ENCODE measurements at regions not wholly inside any gene's neighbourhood (a gene's known extent, or its start where the extent isn't known, plus 50 kb on each side); places are given as distances from the start of the nearest gene placed in this dataset.

GRCh38 chr5:171667341-171668096, 118.1 kb upstream of the SMIM23 start:
- H2AFZ ChIP-seq (ENCODE audit: low read depth, low read length): no peak overlapping the region
- no peaks in the 10 kb centered on the region for H3K36me3 ChIP-seq (replicated peaks; ENCODE audit: low read depth, low read length)
- H3K9ac ChIP-seq (ENCODE audit: low read length): no peak overlapping the region
- no peak overlapping the region for H3K4me2 ChIP-seq (ENCODE audit: low read length)
- no peaks in the 10 kb centered on the region for H4K20me1 ChIP-seq (ENCODE audit: insufficient read depth, low read length)
- TF ChIP-seq EZH2phosphoT487 (IDR thresholded peaks at IDR 0.05; ENCODE audit: low read depth) (no peak), CTCF (IDR thresholded peaks at IDR 0.05; ENCODE audit: low read depth, low read length) (no peak)
- H3K27me3 ChIP-seq (ENCODE audit: low read depth, low read length): peaks cover 24% of the 10 kb centered on the region
- no peaks in the 10 kb centered on the region for H3K9me3 ChIP-seq (ENCODE audit: insufficient read depth, low read length)
- no peak overlapping the region for H3K27ac ChIP-seq (ENCODE audit: low read length)
- H3K4me1 ChIP-seq (ENCODE audit: low read length): no peaks in the 10 kb centered on the region
- no peaks in the 10 kb centered on the region for H3K79me2 ChIP-seq (ENCODE audit: low read length)
- H3K4me3 ChIP-seq (ENCODE audit: low read length): no peak overlapping the region

GRCh38 chr5:171668097-171668412, 117.6 kb upstream of the SMIM23 start:
- no peak overlapping the region for H3K4me3 ChIP-seq (ENCODE audit: low read length)
- H3K9ac ChIP-seq (ENCODE audit: low read length): no peak overlapping the region
- H3K4me1 ChIP-seq (ENCODE audit: low read length): no peaks in the 10 kb centered on the region
- no peak for TF ChIP-seq EZH2phosphoT487 (IDR thresholded peaks at IDR 0.05; ENCODE audit: low read depth)
- no peak for TF ChIP-seq CTCF (IDR thresholded peaks at IDR 0.05; ENCODE audit: low read depth, low read length)
- H3K27me3 ChIP-seq (ENCODE audit: low read depth, low read length): peaks cover 29% of the 10 kb centered on the region
- no peaks in the 10 kb centered on the region for H3K79me2 ChIP-seq (ENCODE audit: low read length)
- no peaks in the 10 kb centered on the region for H4K20me1 ChIP-seq (ENCODE audit: insufficient read depth, low read length)
- no peak overlapping the region for H3K27ac ChIP-seq (ENCODE audit: low read length)
- H2AFZ ChIP-seq (ENCODE audit: low read depth, low read length): no peak overlapping the region
- no peaks in the 10 kb centered on the region for H3K36me3 ChIP-seq (replicated peaks; ENCODE audit: low read depth, low read length)
- H3K9me3 ChIP-seq (ENCODE audit: insufficient read depth, low read length): no peaks in the 10 kb centered on the region
- no peak overlapping the region for H3K4me2 ChIP-seq (ENCODE audit: low read length)

- Histone ChIP-seq H3K79me2 (ENCODE audit: low read length) (no peaks in the 10 kb centered on the region), H3K27ac (ENCODE audit: low read length) (no peak overlapping the region), H3K9me3 (ENCODE audit: insufficient read depth, low read length) (no peaks in the 10 kb centered on the region), H2AFZ (ENCODE audit: low read depth, low read length) (no peak overlapping the region), H3K27me3 (ENCODE audit: low read depth, low read length) (peaks cover 32% of the 10 kb centered on the region), H3K9ac (ENCODE audit: low read length) (no peak overlapping the region), H3K4me3 (ENCODE audit: low read length) (no peak overlapping the region), H3K4me2 (ENCODE audit: low read length) (no peak overlapping the region), H4K20me1 (ENCODE audit: insufficient read depth, low read length) (no peaks in the 10 kb centered on the region), H3K36me3 (replicated peaks; ENCODE audit: low read depth, low read length) (no peaks in the 10 kb centered on the region), H3K4me1 (ENCODE audit: low read length) (no peaks in the 10 kb centered on the region)
- no peak for TF ChIP-seq CTCF (IDR thresholded peaks at IDR 0.05; ENCODE audit: low read depth, low read length)
- no peak for TF ChIP-seq EZH2phosphoT487 (IDR thresholded peaks at IDR 0.05; ENCODE audit: low read depth)
These were observed 116.0 kb upstream of the SMIM23 start for GRCh38 chr5:171669571-171669970.

- H3K4me1 ChIP-seq (ENCODE audit: low read length): peaks cover 11% of the 10 kb centered on the region; the same call in 1 of the 2 replicates
- no peak overlapping the region for H3K9ac ChIP-seq (ENCODE audit: low read length)
- no peak overlapping the region for H3K4me2 ChIP-seq (ENCODE audit: low read length)
- no peak overlapping the region for H3K4me3 ChIP-seq (ENCODE audit: low read length)
- H3K27me3 ChIP-seq (ENCODE audit: low read depth, low read length): peaks cover 30% of the 10 kb centered on the region
- no peak for TF ChIP-seq CTCF (IDR thresholded peaks at IDR 0.05; ENCODE audit: low read depth, low read length)
- no peak for TF ChIP-seq EZH2phosphoT487 (IDR thresholded peaks at IDR 0.05; ENCODE audit: low read depth)
- no peaks in the 10 kb centered on the region for H3K9me3 ChIP-seq (ENCODE audit: insufficient read depth, low read length)
- no peaks in the 10 kb centered on the region for H3K79me2 ChIP-seq (ENCODE audit: low read length)
- H2AFZ ChIP-seq (ENCODE audit: low read depth, low read length): no peak overlapping the region
- no peaks in the 10 kb centered on the region for H4K20me1 ChIP-seq (ENCODE audit: insufficient read depth, low read length)
- H3K36me3 ChIP-seq (replicated peaks; ENCODE audit: low read depth, low read length): no peaks in the 10 kb centered on the region
- H3K27ac ChIP-seq (ENCODE audit: low read length): no peak overlapping the region
These were observed 113.1 kb upstream of the SMIM23 start for GRCh38 chr5:171672556-171672955.
